SH-SY5Y (cell line): ENCODE measurements at regions not wholly inside any gene's neighbourhood (a gene's known extent, or its start where the extent isn't known, plus 50 kb on each side); places are given as distances from the start of the nearest gene placed in this dataset.

Experiments used
- GATA2 ChIP-seq: IDR thresholded peaks from 2 replicates; pipeline ENCODE4 v1.6.1; 2011; ENCODE audit warnings: mild to moderate bottlenecking, low read depth, low read length
- GATA3 ChIP-seq: IDR thresholded peaks from 2 replicates; pipeline ENCODE4 v1.6.1; 2011; ENCODE audit warnings: low read depth, mild to moderate bottlenecking, low read length, moderate library complexity

GRCh38 chr11:96741068-96741467 lies 351.3 kb downstream of the JRKL start:
- no peak for TF ChIP-seq GATA3
- TF ChIP-seq GATA2, result no peak
